ENCODE measurements at regions not wholly inside any gene's neighbourhood (a gene's known extent, or its start where the extent isn't known, plus 50 kb on each side); places are given as distances from the start of the nearest gene placed in this dataset.
"Not testable (repeated sequence)": the region's sequence is repeated elsewhere in the genome, so short reads cannot be mapped to it uniquely, and the experiment has no call there.

DNA sequence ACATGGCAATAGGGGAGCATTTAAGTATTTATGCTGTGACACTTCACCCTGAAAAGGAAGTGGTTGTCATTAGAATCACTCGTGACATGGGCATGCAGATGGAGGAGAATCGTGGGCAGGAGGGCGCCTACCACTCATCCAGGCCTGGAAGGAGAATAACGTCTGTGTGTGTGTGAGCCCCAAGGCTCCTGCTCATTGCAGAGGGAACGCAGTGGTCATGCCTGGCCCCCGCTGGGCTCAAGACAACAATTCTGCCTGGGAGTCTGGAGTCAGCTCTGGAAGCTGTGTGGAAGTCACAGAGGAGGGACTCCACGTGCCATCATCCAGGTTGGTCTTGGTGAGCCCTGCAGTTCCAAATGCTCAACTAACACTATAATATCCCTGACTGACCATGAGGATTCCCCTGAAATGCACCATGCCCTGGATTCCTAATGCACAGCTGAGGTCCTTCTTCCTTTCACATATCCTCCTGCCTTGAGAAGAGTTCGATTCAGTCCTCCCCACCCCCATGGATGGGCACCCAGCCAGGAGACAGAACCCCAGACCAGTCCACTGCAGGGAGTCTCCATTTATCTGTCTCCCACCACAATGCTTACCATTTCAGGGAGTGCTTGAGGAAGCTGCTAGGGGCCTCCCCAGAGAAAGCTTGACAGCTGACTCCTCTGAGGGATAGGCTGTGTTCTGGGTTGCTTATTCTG is 446.9 kb upstream of the B3GAT1 start:
- Histone ChIP-seq H3K4me3 (no peak overlapping the region), H3K27ac (no peak overlapping the region), H3K4me1 (no peaks in the 10 kb centered on the region), H3K27me3 (peaks cover 0 to 20% of the 10 kb centered on the region in 2 donors), H3K9me3 (no peaks in the 10 kb centered on the region), H3K36me3 (no peaks in the 10 kb centered on the region)
- no peak for ATAC-seq
- TF ChIP-seq, protein P1, sequence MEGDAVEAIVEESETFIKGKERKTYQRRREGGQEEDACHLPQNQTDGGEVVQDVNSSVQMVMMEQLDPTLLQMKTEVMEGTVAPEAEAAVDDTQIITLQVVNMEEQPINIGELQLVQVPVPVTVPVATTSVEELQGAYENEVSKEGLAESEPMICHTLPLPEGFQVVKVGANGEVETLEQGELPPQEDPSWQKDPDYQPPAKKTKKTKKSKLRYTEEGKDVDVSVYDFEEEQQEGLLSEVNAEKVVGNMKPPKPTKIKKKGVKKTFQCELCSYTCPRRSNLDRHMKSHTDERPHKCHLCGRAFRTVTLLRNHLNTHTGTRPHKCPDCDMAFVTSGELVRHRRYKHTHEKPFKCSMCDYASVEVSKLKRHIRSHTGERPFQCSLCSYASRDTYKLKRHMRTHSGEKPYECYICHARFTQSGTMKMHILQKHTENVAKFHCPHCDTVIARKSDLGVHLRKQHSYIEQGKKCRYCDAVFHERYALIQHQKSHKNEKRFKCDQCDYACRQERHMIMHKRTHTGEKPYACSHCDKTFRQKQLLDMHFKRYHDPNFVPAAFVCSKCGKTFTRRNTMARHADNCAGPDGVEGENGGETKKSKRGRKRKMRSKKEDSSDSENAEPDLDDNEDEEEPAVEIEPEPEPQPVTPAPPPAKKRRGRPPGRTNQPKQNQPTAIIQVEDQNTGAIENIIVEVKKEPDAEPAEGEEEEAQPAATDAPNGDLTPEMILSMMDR (IDR thresholded peaks at IDR 0.05), result no peak
- intact Hi-C loops (cut with DNase I), result no loop called here
- DNase-seq, result no peak

DNA sequence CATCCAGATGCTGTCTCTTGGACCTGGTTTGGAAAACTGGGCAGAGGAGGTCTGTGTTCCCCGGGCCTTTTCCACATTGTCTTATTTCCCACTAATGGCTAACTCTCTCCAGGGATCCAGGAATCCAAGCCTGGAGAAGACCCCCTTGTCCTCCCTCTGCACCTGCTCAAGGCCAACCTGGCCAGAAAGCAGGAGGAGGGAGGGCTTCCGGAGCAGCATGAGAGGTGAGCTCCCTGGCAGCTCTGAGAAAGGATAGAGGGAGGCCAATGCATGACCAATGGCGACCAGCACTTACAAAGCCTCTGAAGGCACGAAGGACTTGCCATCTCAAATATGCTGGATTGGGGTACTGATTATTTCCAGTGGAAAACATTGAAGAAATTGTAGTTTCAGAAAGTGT is 445.0 kb upstream of the B3GAT1 start:
- TF ChIP-seq, protein P1 (IDR thresholded peaks at IDR 0.05), result no peak
- intact Hi-C loops (cut with DNase I), result no loop called here
- Histone ChIP-seq H3K4me1 (no peaks in the 10 kb centered on the region), H3K27me3 (peaks cover 0 to 12% of the 10 kb centered on the region in 2 donors), H3K9me3 (no peaks in the 10 kb centered on the region), H3K36me3 (no peaks in the 10 kb centered on the region), H3K4me3 (no peak overlapping the region), H3K27ac (no peak overlapping the region)
- ATAC-seq (no peak), DNase-seq (no peak)

DNA sequence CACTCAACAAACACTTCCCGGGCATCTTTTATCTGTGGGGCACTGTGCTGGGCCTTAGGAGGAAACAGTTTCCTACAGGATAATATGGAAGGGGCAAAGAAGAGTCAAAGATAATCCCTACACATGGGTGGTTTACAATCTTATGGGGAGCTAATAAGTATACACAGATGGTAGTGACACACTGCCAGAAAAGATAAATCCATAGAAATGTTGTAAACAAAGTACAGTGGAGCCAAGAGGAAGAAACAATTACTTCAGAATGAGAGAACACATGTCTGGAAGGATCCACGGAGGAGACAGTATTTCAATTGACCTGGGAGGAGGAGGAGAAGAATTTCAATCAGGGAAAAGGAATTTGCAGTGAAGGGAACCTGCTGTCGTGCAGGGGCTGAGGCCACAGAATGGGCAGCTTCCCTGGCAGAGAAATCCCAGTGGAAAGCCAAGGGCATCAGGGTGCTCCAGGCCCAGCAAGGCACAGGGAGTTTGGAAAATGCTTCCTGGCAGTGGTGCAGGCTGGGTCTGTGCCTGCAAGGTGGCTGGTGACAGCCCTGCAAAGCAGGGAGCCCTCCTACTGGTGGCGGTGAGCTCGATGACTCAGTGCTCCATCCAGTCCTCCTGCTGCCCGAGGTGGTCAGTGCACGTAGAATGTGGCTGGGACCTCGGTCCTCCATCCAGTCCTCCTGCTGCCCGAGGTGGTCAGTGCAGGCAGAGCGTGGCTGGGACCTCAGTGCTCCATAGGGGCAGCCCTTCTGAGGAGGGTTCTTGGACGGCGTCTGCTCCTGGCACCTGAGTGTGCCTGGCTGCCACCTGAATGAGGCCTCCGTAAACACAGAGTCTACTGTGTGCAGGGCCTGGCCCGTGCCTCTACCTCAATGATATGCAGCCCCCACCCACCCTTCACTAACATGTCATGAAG is 444.3 kb upstream of the B3GAT1 start:
- no peaks in the 10 kb centered on the region for H3K36me3 ChIP-seq
- TF ChIP-seq, protein P1 (IDR thresholded peaks at IDR 0.05), result no peak
- H3K27ac ChIP-seq, result no peak overlapping the region
- H3K4me1 ChIP-seq, result no peaks in the 10 kb centered on the region
- DNase-seq, result peak in 1 of 4 donors; percentile 18
- H3K9me3 ChIP-seq, result no peaks in the 10 kb centered on the region
- no peak overlapping the region for H3K4me3 ChIP-seq
- ATAC-seq, result no peak
- peaks cover 0 to 12% of the 10 kb centered on the region in 2 donors for H3K27me3 ChIP-seq
- intact Hi-C loops (cut with DNase I), result no loop called here

DNA sequence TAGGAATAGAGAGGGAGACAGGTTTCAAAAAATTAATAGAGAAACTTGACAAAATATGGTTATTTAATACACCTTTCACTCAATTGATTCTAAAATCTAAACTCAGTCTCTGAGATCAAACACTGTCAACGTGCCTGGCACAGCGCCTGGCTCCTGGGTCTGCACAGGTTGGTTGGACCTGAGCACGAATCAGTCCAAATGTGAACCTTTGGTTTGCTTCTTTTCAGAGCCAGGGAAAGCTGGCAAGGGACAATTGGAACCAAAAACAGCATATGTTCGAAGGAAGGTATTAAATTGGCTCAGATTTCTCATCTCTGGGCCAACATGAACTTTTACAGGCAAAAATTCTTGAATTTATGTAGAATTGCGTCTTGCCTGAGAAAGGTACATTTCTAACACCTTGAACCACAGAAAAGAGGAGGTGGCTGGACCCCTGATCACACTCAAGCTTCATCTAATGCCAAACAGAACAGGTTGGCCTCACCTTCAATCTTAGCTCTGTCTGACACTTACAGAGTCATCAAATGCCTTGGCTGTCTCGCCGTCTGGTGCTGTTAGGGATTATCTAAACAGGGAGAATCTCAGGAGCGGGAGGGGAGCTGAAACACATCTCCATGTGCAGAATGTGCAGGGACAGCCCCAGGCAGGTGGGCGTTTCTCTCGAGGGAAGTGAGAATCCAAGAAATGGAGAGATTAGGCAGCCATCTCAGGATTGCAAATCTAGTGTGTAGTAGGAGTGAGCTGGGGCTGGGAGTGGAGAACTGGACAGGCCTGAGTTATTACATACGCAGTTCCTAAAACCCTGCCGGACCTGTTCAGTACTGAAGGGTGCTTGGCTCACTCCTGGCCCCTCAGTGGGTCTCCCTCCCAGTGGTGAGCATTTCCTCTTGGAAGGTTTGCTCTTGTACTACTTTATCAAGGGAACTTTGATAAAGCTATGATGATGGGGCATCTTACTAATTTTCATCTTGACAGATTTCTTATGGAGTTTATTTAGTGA is 442.2 kb upstream of the B3GAT1 start:
- intact Hi-C loops (cut with DNase I), result no loop called here
- Histone ChIP-seq H3K36me3 (no peaks in the 10 kb centered on the region), H3K4me3 (no peak overlapping the region), H3K27ac (no peak overlapping the region), H3K9me3 (no peaks in the 10 kb centered on the region), H3K27me3 (peaks cover 0 to 12% of the 10 kb centered on the region in 2 donors), H3K4me1 (no peaks in the 10 kb centered on the region)
- no peak for ATAC-seq
- DNase-seq, result peak in 1 of 4 donors; percentile 44
- TF ChIP-seq, protein P1 (IDR thresholded peaks at IDR 0.05), result no peak

DNA sequence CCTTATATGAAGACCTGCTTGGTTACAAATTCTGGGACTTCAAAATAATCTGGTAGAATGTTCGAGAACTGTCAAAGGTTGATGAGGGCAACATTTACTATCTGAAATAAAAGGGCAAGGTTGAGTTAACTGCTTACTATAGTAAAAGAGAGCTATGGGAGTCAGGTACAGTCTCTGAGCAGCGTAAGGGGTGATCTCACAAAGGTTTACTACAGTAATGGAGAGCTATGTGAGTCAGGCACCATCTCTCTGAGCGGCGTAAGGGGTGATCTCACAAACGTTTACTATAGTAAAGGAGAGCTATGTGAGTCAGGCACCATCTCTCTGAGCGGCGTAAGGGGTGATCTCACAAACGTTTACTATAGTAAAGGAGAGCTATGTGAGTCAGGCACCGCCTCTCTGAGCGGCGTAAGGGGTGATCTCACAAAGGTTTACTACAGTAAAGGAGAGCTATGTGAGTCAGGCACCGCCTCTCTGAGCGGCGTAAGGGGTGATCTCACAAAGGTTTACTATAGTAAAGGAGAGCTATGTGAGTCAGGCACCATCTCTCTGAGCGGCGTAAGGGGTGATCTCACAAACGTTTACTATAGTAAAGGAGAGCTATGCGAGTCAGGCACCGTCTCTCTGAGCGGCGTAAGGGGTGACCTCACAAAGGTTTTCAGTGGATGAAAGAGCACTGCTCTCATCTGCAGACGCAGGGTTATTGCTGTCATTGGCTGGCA is 439.6 kb upstream of the B3GAT1 start:
- H3K4me3 ChIP-seq; intact Hi-C loops (cut with DNase I); H3K4me1 ChIP-seq; H3K36me3 ChIP-seq; H3K9me3 ChIP-seq; ATAC-seq; H3K27ac ChIP-seq; DNase-seq; H3K27me3 ChIP-seq: not testable (repeated sequence)

All from left lung (tissue), 4 donors.